HG02642 (cell line): ENCODE measurements at regions not wholly inside any gene's neighbourhood (a gene's known extent, or its start where the extent isn't known, plus 50 kb on each side); places are given as distances from the start of the nearest gene placed in this dataset.

ENCODE experiments used
- ATAC-seq: cut with Tn5 transposase; IDR thresholded peaks from one replicate; pipeline ENCODE4 v1.9.1; 2021; ENCODE audit warnings: mild to moderate bottlenecking; ENCODE audit not compliant: unreplicated experiment, poor library complexity

DNA sequence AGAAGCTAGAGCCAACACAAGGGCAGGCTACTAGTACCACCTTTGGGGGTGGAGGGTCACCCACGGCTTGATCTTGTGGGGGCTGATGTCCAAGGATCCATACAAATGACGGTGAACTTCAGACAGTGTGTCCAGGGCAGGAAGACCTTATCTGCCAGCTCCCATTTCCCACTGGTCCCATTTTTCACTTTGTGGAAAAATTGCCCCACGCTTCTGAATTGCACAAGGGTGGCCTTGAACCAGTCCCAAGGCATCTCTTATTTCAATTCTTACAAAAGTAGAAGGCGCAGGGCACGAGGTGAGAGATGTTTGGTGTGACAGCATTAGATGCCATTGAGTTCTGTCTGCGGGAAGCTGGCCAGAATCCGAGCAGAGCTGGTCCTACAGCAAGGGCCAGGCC, 252.7 kb upstream of the CELF2 start:
- ATAC-seq: no peak

DNA sequence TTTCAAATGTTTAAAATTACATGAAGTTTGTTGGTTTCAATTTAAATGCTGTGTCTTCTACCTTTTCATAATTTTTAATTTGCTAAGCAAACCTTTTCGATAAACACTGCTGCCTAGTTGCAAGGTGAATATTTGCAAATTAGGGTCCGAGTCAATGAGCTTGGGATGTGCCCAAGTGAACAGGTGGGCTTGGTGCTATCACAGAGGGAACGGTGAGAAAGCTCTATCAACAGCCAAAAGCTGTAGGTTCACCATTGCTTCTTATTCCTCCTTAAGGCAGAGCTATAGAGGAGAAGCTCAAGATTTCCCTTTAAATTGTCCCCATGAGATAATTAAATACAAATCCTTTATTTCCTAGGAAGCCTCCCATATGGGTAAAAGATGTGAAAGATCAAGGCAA, 245.3 kb upstream of the CELF2 start:
- ATAC-seq: no peak

DNA sequence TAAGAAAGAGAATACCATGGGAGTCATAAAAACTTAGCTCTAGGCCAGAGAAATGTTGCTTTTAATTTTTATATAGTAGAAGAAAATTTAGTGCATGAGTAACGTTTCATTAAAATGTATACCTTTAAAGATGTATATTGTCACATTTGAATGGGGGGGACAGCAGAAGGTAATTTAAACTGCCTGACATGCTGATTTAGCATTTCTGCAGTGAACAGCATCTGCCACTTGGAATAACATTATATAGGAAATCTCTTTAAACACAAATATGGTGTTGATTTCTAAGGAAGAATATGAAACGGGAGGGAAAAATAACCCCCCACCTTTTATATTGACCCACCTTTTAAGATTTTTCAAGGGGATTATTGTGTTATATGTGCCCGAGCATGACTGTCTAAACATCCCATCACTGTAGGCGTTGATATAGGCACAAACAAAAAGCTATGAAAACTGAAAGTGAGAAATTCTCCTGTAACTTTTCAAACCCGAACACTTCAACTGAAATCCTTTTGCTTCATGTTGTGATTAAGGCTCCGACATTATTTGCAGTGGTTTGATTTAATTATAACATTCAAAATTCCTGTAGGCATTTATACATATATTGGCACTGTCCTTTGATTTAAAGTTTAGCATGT, 244.7 kb upstream of the CELF2 start:
- no peak for ATAC-seq

DNA sequence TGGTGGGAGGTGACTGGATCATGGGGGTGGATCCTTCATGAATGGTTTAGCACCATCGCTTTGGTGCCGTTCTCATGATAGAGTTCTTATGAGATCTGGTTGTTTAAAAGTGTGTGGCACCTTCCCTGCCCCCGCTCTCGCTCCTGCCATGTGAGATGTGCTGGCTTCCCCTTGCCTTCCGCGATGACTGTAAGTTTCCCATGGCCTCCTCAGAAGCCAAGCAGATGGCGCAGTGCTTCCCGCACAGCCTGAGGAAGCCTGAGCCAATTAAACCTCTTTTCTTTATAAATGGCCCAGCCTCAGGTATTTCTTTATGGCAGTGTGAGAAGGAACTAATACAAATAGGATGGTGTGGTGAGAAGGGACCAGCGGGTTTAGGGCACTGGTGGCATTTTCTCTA, 243.3 kb upstream of the CELF2 start:
- no peak for ATAC-seq

DNA sequence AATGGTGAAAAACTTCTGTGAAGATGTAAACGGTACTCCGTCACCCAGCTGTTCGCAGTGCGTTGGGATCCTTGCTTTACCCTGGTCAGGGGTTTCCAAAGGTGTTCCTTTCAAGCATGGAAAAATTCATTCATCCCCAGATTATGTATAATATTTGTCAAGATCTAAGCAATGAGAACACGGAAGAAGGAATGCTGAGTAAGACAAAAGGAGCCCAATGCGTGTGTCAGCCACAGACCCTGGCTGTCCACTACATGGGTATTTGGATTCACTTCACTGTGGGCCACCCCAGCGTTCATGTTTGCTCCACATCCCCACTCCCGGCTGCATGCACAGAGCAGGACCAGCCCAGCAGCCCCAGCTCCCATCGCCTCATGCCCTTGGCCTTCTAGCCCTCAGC, 241.3 kb upstream of the CELF2 start:
- ATAC-seq: no peak

DNA sequence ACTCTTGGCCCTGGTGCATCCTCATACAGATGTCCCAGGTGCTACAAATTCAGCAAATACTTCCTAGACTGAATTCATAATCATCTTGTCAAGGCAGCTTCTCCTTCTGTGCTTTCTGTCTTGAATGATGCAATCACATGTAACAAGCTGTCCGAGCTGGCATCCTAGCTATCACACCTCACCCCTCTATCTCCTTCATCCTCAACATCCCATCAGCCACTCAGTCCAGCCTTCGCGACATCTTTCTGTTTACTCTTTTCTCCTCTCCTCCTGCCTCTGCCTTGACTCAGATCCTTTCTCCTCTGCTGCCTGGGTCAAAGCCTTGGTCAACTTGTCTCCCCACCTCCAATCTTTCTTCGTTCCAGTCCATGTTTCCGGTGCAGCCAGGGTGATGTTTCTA, 240.4 kb upstream of the CELF2 start:
- no peak for ATAC-seq

DNA sequence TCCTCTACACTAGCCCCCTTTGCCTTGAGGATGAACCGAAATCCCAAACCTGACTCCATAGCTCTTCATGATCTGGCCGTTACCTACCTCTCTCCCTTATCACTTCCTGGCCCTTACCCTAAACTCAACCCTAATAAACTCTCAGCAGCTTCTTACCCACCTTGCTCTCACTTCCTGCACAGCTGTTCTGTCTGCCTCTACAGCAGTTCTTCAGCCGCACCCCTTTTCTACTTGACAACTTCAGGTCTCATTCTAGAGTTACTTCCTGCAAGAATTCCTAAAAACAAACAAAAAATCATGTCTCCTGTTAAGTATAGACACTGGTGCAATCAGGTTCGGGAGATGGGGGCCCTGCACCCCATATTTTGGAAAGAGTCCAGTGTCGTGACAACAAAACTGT, 239.9 kb upstream of the CELF2 start:
- no peak for ATAC-seq

DNA sequence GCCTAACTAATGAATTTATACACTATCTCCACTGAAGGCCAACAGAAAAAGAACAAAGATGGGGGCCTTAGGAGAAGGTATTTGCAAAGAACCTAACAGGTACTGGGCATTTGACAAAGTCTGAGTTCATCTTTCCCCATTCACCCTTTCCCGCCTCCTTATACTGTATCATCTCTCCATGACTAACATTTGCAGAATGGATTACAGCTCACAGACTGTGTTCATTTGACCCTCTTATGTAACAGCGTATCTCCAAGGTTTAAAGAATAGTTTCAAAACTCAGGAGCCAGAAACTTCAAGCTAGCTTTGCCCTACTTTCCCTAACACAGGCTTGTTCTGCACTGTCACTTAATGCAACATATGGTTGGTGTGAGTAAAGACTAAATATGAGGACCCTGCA, 238.7 kb upstream of the CELF2 start:
- ATAC-seq: no peak

DNA sequence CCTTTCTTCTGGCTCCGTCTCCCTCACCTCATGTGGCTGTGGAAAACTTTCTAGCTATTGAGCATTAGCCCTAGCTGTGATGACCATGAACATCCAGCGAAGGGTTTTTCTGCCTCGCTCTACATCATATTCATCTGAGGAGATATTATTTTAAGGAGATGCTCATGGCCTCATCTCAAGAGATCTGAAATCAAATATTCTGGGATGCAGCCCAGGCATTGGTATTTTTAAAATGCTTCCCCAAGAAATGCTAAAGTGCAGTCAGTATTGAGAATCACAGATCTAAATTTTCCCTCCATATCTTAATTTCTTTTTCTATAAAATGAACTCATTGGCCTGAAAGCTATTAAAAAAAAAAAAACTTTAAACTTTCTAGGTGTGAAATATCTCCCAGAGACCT, 238.2 kb upstream of the CELF2 start:
- no peak for ATAC-seq

DNA sequence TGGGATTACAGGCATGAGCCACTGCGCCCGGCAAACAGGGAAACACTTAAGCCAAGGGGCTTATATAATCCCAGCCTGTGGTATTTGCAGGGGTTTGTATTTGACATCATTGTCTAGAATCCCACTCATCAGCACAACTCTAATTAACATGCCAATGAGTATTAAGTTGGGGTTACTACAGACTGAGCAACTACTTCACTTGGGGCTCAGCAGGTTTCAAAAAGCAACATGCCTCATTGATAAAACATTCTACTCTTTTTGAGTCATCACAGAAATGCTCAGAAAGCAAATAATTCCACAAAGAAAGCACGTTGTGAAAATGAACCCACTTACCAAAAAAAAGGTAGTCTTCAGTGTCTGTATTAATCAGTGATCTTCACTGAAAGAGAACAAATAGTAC, 236.9 kb upstream of the CELF2 start:
- no peak for ATAC-seq

DNA sequence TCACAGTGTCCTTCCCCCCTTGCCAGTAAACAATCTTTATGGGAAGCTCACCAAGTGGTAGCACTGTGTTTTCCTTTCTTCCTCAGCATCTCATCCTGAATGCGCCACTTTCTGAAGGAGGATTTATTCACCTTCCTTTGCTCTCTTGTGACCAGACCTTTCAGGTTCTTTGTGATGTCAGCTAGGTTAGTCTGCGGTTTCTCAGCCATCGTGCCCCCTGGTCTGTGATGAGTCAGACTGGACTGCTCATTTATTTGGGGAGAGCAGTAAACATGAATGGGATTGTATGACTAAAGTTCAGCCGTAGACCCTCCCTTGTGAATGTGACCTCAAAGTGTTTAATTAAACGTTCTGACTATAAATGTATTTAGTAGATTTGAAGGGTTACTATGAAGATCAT, 235.1 kb upstream of the CELF2 start:
- ATAC-seq: no peak

DNA sequence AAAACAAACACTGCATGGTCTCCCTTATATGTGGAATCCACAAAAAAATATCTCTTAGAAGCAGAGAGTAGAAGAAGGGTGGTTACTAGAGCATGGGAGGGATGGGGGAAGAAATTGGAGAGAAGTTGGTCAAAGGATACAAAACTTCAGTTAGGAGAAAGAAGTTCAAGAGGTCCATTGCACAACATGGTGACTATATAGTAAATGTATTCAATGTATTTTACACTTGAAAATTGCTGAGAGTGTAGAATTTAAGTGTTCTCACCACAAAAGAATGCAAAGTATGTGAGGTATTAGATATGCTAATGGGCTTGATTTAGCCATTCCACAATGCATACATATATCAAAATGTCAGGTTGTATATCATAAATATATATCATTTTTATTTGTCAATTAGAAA, 232.0 kb upstream of the CELF2 start:
- no peak for ATAC-seq

DNA sequence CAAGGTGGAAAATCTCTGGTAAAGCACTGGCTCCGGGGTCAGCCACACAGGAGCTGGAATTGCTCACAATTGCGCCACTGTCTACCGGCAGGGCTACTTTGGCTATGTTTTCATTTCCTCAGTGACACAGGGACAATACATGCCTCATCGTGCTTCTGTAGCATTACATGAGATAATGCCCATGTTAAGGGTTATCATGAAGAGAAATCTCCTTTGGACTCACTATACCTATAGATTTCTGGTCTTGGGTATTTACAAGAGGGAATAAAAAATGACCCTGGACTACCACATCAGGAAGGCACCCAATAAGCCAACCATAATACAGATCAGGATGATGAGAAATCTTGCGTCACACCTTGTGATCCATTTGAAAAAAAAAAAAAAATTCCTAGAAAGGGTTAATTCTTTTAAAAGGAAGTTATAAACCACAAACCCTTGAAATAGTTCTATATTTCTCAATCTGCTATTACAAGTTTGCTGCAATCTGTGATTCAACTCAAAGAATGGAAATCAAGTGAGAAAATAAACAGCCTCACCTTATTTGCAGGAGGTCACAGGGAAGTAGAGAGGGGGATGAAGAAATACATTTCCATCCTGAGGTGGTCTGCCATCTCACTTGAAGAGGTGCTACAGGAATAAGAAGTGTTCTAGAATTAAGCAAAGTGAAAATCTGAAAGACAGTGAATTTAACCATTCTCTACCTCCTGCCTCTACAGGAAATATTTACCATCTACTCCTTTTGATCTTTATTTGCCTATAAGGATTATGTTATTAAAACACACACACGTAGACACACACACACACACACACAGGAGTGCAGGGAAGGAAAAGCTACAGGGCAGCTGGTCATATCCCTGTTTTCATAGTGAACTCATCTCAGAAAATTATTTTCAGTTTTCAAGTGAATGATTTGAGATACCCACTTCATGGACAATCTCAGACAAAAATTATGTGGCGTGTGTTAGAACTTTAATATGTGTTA, 231.3 kb upstream of the CELF2 start:
- ATAC-seq: no peak

DNA sequence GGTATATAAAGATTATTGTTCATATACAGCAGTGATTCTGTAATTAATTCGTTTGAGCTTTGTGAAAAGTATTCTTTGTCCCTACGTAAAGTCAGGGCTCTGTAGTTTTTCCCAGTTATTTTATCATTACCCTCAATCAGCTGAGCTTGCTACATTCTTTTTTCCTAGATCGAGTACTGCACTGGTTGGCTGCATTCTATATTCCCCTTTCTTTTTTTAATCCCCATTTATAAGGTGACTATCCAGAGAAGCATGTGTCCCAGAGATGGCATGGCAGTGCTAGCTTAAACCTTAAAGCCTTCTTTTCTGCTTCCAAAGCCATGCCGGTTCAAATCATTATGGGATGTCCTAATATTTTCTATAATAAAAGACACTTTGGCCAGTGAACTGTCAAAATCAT, 230.1 kb upstream of the CELF2 start:
- no peak for ATAC-seq

DNA sequence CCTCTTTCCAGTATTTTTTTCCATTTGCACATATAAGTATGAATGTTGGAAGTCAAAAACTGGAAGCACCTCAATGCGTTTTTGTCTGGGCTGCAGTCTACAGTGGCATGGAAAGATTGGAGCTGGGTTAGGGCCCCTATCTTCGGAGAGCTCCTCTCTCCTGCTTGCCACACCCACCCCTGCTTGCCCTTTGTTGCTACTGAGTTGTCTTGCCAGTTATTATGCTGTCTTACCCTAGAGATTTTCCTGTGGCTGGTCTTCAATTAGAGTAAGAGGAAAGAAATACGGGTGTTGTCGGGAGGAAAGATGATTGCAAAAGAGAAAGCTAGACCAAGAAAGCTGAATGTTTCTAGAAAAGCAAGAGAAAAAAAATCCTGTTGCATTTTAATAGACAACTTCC, 228.9 kb upstream of the CELF2 start:
- ATAC-seq: no peak

DNA sequence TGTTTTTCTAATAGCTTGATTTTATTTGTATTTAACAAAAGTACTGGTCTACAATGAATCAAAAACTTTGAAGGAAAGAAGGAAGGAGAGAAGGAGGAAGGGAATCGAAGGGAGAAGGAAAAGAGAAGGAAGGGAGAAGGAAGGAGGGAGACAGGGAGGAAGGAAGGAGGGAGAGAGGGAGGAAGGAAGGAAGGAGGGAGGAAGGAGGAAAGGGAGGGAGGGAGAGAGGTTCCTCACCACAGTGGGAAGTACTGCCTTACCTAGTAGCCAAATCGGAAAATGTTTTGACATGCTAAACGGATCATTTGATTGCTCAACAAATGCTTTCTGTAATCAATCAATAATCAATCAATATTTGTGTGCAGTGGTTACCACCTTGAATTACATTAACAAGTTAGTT, 225.8 kb upstream of the CELF2 start:
- ATAC-seq: no peak

DNA sequence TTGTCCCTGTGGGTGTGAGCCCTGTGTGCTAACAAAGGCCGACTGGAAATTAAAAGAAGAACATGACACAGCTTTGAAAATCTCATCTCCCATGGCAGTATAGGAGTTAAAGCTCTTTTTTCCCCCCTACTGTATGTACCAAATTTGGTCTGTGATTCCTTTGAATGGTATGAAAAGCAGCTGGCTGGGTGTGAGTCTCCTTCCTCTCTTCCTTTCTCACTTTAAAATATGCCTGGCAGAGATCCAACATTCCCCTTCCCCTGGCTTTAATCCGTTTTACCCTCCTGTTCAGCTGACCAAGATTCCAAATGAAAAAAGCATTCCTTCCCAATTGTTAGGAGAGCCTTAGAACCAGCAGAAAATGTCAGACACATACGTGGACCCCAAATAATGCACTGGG, 225.0 kb upstream of the CELF2 start:
- ATAC-seq: no peak

DNA sequence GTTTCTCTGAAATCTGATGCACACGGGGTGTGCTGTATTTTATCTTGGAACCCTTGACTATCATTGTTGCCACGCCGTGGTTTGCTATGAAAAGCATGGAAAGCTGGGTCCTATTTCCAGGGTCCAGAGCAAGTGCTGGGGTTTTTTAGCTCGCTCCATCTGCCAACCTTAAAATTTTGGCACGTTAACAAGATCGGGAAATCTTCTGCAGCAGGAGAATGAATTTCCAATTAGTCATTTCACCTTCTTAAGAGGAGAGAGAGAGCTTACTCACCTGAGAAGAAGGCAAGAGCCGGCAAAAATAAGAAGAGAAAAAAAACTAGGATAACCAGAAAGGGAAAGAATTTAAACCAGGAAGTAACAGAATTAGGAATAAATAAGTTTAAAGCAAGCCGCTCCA, 223.6 kb upstream of the CELF2 start:
- no peak for ATAC-seq

DNA sequence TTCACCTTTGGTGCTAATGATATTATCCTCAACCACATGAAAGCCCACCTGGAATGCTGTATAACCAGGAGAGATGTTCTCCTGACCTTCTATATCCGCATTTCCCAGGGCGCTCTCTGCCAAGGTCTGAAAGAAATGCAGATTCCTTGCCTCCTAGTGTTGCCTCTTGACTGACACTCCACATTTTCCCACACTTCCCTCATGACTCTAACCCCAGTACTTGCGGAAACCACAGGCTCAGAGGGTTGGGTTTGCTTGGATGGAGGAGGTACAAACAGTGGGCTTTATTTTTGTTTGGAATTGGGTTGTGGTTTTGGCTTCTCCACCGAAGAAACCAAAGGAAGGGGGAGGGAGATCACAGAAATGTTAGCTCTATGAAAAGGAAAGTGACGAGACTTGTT, 222.9 kb upstream of the CELF2 start:
- ATAC-seq: no peak

DNA sequence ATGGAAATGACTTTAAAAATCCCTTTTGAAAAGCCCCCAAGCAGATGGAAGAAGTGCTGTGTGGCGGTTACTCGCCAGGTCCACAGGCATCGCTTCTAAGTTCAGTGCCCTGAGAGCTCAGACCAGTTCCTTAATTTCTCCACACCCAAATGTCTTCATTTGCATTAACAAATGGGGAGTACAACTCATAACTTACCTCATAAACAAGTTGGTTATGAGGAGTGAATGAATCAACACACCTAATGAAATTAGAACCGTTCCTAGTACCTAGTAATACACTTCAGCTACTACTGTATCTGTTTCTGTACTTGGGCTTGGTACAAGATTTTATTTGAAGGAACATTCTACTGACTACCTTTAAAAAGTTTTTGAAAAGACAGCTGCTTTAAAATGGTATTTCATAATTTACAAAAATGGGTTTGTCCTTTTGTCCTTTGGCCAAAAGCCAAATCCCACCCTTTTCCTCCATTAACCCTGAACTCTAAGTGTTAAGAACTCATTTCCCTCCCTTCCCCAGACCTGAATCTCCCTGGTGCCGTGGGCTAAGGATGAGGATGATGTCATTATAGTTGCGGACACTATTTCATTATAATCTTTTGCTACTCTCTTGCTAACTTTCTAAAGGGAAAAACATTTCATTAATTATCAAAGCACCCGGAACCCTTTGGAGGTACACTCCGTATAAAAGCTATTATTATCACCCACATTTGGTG, 221.5 kb upstream of the CELF2 start:
- no peak for ATAC-seq

DNA sequence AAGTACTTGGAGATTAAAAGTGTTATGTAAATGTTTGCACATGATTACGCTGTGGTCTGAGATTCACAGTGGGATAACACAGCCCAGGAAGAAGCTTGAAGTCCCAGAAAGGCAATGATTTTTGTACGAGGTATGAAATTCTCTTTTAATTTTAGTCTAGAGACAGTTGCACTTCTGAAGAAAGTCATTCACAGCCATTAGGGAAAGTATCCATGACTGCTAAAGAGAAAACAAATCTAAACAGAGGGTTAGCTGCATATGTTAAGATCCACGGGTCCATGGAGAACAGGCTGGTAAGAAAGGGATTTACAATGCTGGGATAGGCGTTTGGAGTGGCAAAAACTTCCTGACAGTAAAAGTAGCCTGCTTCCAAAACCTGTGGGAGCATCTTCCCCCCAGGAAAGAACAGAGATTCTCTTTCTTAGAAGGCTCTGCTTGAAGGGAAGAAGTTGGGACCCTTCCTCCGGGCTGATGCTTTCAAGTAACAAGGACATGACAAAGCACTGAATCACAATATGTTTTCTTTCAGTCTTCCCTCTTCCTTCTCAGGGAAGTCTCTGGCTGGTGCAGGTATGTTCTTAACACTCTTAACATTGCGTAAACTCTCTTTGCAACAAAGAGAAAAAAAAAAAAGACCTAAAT, 220.8 kb upstream of the CELF2 start:
- no peak for ATAC-seq
